Neuronal stem cell (in vitro differentiated cells): ENCODE measurements at regions not wholly inside any gene's neighbourhood (a gene's known extent, or its start where the extent isn't known, plus 50 kb on each side); places are given as distances from the start of the nearest gene placed in this dataset.

Experiments
- DNase-seq: peaks from one replicate; pipeline ENCODE4 v3.0.0-alpha.2; 2013; ENCODE audit warnings: low spot score
- H2AFZ ChIP-seq: one replicate; pipeline ENCODE4 v1.6.1; 2013; ENCODE audit warnings: mild to moderate bottlenecking, low read length, inconsistent platforms
- H2AK5ac ChIP-seq: 2 replicates; pipeline ENCODE4 v1.6.1; 2013; ENCODE audit warnings: low read depth, mild to moderate bottlenecking, inconsistent platforms, low read length, moderate library complexity, mixed read lengths
- H2BK120ac ChIP-seq: 2 replicates; pipeline ENCODE4 v1.6.1; 2013; ENCODE audit warnings: low read depth, mild to moderate bottlenecking, inconsistent platforms, low read length, moderate library complexity, mixed read lengths
- H2BK12ac ChIP-seq: one replicate; pipeline ENCODE4 v1.6.1; 2013; ENCODE audit warnings: low read length, inconsistent platforms
- H2BK15ac ChIP-seq: 2 replicates; pipeline ENCODE4 v1.6.1; 2013; ENCODE audit warnings: mild to moderate bottlenecking, low read length, inconsistent platforms, mixed read lengths
- H2BK5ac ChIP-seq: one replicate; pipeline ENCODE4 v1.6.1; 2013; ENCODE audit warnings: inconsistent platforms, mild to moderate bottlenecking, low read length, moderate library complexity
- H3K14ac ChIP-seq: one replicate; pipeline ENCODE4 v1.6.1; 2013; ENCODE audit warnings: low read length, inconsistent platforms
- H3K18ac ChIP-seq: 2 replicates; pipeline ENCODE4 v1.6.1; 2013; ENCODE audit warnings: low read length, inconsistent platforms
- H3K23ac ChIP-seq: 2 replicates; pipeline ENCODE4 v1.6.1; 2013; ENCODE audit warnings: low read depth, mild to moderate bottlenecking, mixed read lengths, low read length, inconsistent platforms; ENCODE audit not compliant: poor library complexity
- H3K27ac ChIP-seq: replicated peaks from 3 replicates; pipeline ENCODE4 v1.5.1; 2013; ENCODE audit warnings: low read length, inconsistent platforms
- H3K27me3 ChIP-seq, 3 experiments: 2 replicates each; pipeline ENCODE4 v1.6.1; 2013; ENCODE audit warnings: low read length in 3 of 3, mild to moderate bottlenecking in 2 of 3, inconsistent platforms in 1 of 3, low read depth in 1 of 3, mixed read lengths in 1 of 3, moderate library complexity in 1 of 3; ENCODE audit not compliant: control insufficient read depth in 3 of 3, insufficient read depth in 3 of 3
- H3K36me3 ChIP-seq, 2 donors: replicated peaks in 1 of 2; 2 replicates each; pipeline ENCODE4 v1.6.1; 2013; ENCODE audit warnings: low read length in 2 of 2; ENCODE audit not compliant: control insufficient read depth in 2 of 2, insufficient read depth in 2 of 2
- H3K4ac ChIP-seq: 2 replicates; pipeline ENCODE4 v1.6.1; 2013; ENCODE audit warnings: inconsistent platforms, mild to moderate bottlenecking, low read length, moderate library complexity
- H3K4me1 ChIP-seq, 2 donors: 1 replicate in 1 of 2; 2 replicates in 1 of 2; pipeline ENCODE4 v1.6.1; 2013; ENCODE audit warnings: low read length in 2 of 2, low read depth in 1 of 2; ENCODE audit not compliant: control insufficient read depth in 2 of 2, insufficient read depth in 1 of 2
- H3K4me2 ChIP-seq: one replicate; pipeline ENCODE4 v1.6.1; 2013; ENCODE audit warnings: mild to moderate bottlenecking, low read length, inconsistent platforms; ENCODE audit not compliant: insufficient read depth, poor library complexity, severe bottlenecking
- H3K4me3 ChIP-seq, 2 donors: 2 replicates each; pipeline ENCODE4 v1.5.1; 2013; ENCODE audit warnings: low read length in 2 of 2, mild to moderate bottlenecking in 2 of 2, inconsistent platforms in 1 of 2, moderate library complexity in 1 of 2
- H3K79me1 ChIP-seq: one replicate; pipeline ENCODE4 v1.6.1; 2013; ENCODE audit warnings: low read depth, mild to moderate bottlenecking, inconsistent platforms, low read length, moderate library complexity
- H3K9ac ChIP-seq: one replicate; pipeline ENCODE4 v1.6.1; 2013; ENCODE audit warnings: mild to moderate bottlenecking, low read depth, low read length, inconsistent platforms; ENCODE audit not compliant: poor library complexity
- H3K9me3 ChIP-seq, 2 donors: replicated peaks in 1 of 2; 2 replicates each; pipeline versions ENCODE3 to v1.6.1; 2013; ENCODE audit warnings: low read length in 2 of 2, mild to moderate bottlenecking in 2 of 2, inconsistent platforms in 1 of 2, low read depth in 1 of 2, mixed read lengths in 1 of 2, moderate library complexity in 1 of 2; ENCODE audit not compliant: control insufficient read depth in 2 of 2, insufficient read depth in 1 of 2
- H4K8ac ChIP-seq: one replicate; pipeline ENCODE4 v1.6.1; 2013; ENCODE audit warnings: low read depth, mild to moderate bottlenecking, inconsistent platforms, low read length, moderate library complexity
- H4K91ac ChIP-seq: one replicate; pipeline ENCODE4 v1.6.1; 2013; ENCODE audit warnings: low read length, low read depth, mild to moderate bottlenecking, inconsistent platforms; ENCODE audit not compliant: poor library complexity
- WGBS, 2 donors: extraction: QIAGEN DNeasy Blood & Tissue Kit; methylation state at CpG; one replicate each; pipeline ENCODE4 v1.1.7; 2013; ENCODE audit warnings: missing lambda C conversion rate in 2 of 2, mixed read lengths in 1 of 2; ENCODE audit not compliant: insufficient read length in 2 of 2, insufficient replicate concordance in 1 of 2; ENCODE audit errors: extremely low coverage in 2 of 2; 5-methylcytosine and 5-hydroxymethylcytosine counted together

GRCh38 chr7:26919906-26920493, 55.6 kb upstream of the SKAP2 start:
- Histone ChIP-seq H2BK12ac (no peak overlapping the region), H3K4ac (no peak overlapping the region), H3K4me3 (no peak overlapping the region), H3K14ac (no peak overlapping the region), H2AFZ (no peak overlapping the region), H3K27ac (no peak overlapping the region), H3K9me3 (no peaks in the 10 kb centered on the region), H4K91ac (no peak overlapping the region), H3K79me1 (no peaks in the 10 kb centered on the region), H3K4me1 (no peaks in the 10 kb centered on the region), H3K23ac (no peak overlapping the region), H2BK5ac (no peak overlapping the region), H3K9ac (no peak overlapping the region), H2BK120ac (no peak overlapping the region), H4K8ac (no peak overlapping the region), H3K27me3 (peaks cover 0 to 22% (median 0%) of the 10 kb centered on the region in 3 experiments), H3K36me3 (no peaks in the 10 kb centered on the region), H2BK15ac (no peak overlapping the region), H3K4me2 (no peak overlapping the region), H3K18ac (no peak overlapping the region), H2AK5ac (no peak overlapping the region)
- no peak for DNase-seq
- no CpG with 5 or more reads among the region's 2 CpGs for WGBS, 2 donors

- Histone ChIP-seq H4K91ac (no peak overlapping the region), H3K4me3 (no peak overlapping the region), H3K4me2 (no peak overlapping the region)
Measured at GRCh38 chr7:26918241-26918640, 53.9 kb upstream of the SKAP2 start.

GRCh38 chr7:26916779-26917320, 52.5 kb upstream of the SKAP2 start:
- WGBS, 2 donors, result no CpG with 5 or more reads among the region's 3 CpGs
- no peak for DNase-seq
- no peak overlapping the region for H3K23ac ChIP-seq
- no peak overlapping the region for H2AFZ ChIP-seq
- no peaks in the 10 kb centered on the region for H3K4me1 ChIP-seq
- no peak overlapping the region for H2BK12ac ChIP-seq
- H3K27ac ChIP-seq, result no peak overlapping the region
- no peak overlapping the region for H2AK5ac ChIP-seq
- no peak overlapping the region for H4K91ac ChIP-seq
- H3K79me1 ChIP-seq, result no peaks in the 10 kb centered on the region
- no peak overlapping the region for H3K9ac ChIP-seq
- H3K18ac ChIP-seq, result no peak overlapping the region
- H3K14ac ChIP-seq, result no peak overlapping the region
- peaks cover 0 to 22% (median 0%) of the 10 kb centered on the region in 3 experiments for H3K27me3 ChIP-seq
- H4K8ac ChIP-seq, result no peak overlapping the region
- no peak overlapping the region for H3K4ac ChIP-seq
- H3K4me3 ChIP-seq, result no peak overlapping the region
- H3K9me3 ChIP-seq, result no peaks in the 10 kb centered on the region
- no peak overlapping the region for H2BK120ac ChIP-seq
- H2BK5ac ChIP-seq, result no peak overlapping the region
- H2BK15ac ChIP-seq, result no peak overlapping the region
- no peaks in the 10 kb centered on the region for H3K36me3 ChIP-seq
- H3K4me2 ChIP-seq, result no peak overlapping the region

More at GRCh38 chr7:26918241-26918640, 53.9 kb upstream of the SKAP2 start:
- H2AK5ac ChIP-seq, result no peak overlapping the region
- H3K23ac ChIP-seq, result no peak overlapping the region
- H4K8ac ChIP-seq, result no peak overlapping the region
- H2BK120ac ChIP-seq, result no peak overlapping the region
- H3K27ac ChIP-seq, result no peak overlapping the region
- no peaks in the 10 kb centered on the region for H3K9me3 ChIP-seq
- H2AFZ ChIP-seq, result no peak overlapping the region
- no peak overlapping the region for H3K9ac ChIP-seq
- H3K14ac ChIP-seq, result no peak overlapping the region
- DNase-seq, result no peak
- peaks cover 0 to 22% (median 0%) of the 10 kb centered on the region in 3 experiments for H3K27me3 ChIP-seq
- H3K18ac ChIP-seq, result no peak overlapping the region
- H2BK5ac ChIP-seq, result no peak overlapping the region
- no peak overlapping the region for H2BK15ac ChIP-seq
- H3K4me1 ChIP-seq, result no peaks in the 10 kb centered on the region
- no peaks in the 10 kb centered on the region for H3K36me3 ChIP-seq
- H3K4ac ChIP-seq, result no peak overlapping the region
- H3K79me1 ChIP-seq, result no peaks in the 10 kb centered on the region
- no peak overlapping the region for H2BK12ac ChIP-seq

- H3K23ac ChIP-seq, result no peak overlapping the region
- H3K14ac ChIP-seq, result no peak overlapping the region
- no peaks in the 10 kb centered on the region for H3K9me3 ChIP-seq
- H3K9ac ChIP-seq, result no peak overlapping the region
- no peak overlapping the region for H2AFZ ChIP-seq
- H3K36me3 ChIP-seq, result no peaks in the 10 kb centered on the region
- H2BK15ac ChIP-seq, result no peak overlapping the region
- no peak overlapping the region for H2AK5ac ChIP-seq
- no peaks in the 10 kb centered on the region for H3K79me1 ChIP-seq
- no peak overlapping the region for H2BK12ac ChIP-seq
- H3K4me2 ChIP-seq, result no peak overlapping the region
- no peak overlapping the region for H4K8ac ChIP-seq
- no peak overlapping the region for H3K27ac ChIP-seq
- H3K4ac ChIP-seq, result no peak overlapping the region
- H3K18ac ChIP-seq, result no peak overlapping the region
- H3K4me3 ChIP-seq, result no peak overlapping the region
- no peaks in the 10 kb centered on the region for H3K4me1 ChIP-seq
- DNase-seq, result no peak
- H2BK5ac ChIP-seq, result no peak overlapping the region
- peaks cover 0 to 22% (median 0%) of the 10 kb centered on the region in 3 experiments for H3K27me3 ChIP-seq
- H4K91ac ChIP-seq, result no peak overlapping the region
- no peak overlapping the region for H2BK120ac ChIP-seq
Measured at GRCh38 chr7:26916336-26916735, 51.9 kb upstream of the SKAP2 start.
